Nephron (organoid): ENCODE measurements at regions not wholly inside any gene's neighbourhood (a gene's known extent, or its start where the extent isn't known, plus 50 kb on each side); places are given as distances from the start of the nearest gene placed in this dataset.
"Not testable (repeated sequence)": the region's sequence is repeated elsewhere in the genome, so short reads cannot be mapped to it uniquely, and the experiment has no call there.

Experiments used
- H3K27ac Mint-ChIP-seq, 3 experiments: 2 replicates each; pipeline ENCODE4 v1.8.0; 2020; ENCODE audit warnings: mixed read lengths in 3 of 3, mild to moderate bottlenecking in 2 of 3, moderate library complexity in 1 of 3
- H3K27me3 Mint-ChIP-seq: 2 replicates; pipeline ENCODE4 v1.8.0; 2021; ENCODE audit warnings: low read depth, mild to moderate bottlenecking, moderate library complexity, mixed read lengths
- H3K36me3 Mint-ChIP-seq: 2 replicates; pipeline ENCODE4 v1.8.0; 2020; ENCODE audit warnings: low read depth, mixed read lengths
- H3K4me1 Mint-ChIP-seq: 2 replicates; pipeline ENCODE4 v1.8.0; 2020; ENCODE audit warnings: mixed read lengths
- H3K4me3 Mint-ChIP-seq, 3 experiments: 2 replicates each; pipeline ENCODE4 v1.8.0; 2020; ENCODE audit warnings: mild to moderate bottlenecking in 3 of 3, mixed read lengths in 3 of 3, moderate library complexity in 2 of 3
- H3K9me3 Mint-ChIP-seq: 2 replicates; pipeline ENCODE4 v1.8.0; 2020; ENCODE audit warnings: mixed read lengths
- TF ChIP-seq, protein P1 (sequence below), 3 experiments: fragments of 200-600 bp; sonication (generic); IDR thresholded peaks; one replicate each; pipeline ENCODE4 v1.5.0; 2021; ENCODE audit warnings: antibody characterized with exemption in 3 of 3; ENCODE audit not compliant: unreplicated experiment in 3 of 3

DNA sequence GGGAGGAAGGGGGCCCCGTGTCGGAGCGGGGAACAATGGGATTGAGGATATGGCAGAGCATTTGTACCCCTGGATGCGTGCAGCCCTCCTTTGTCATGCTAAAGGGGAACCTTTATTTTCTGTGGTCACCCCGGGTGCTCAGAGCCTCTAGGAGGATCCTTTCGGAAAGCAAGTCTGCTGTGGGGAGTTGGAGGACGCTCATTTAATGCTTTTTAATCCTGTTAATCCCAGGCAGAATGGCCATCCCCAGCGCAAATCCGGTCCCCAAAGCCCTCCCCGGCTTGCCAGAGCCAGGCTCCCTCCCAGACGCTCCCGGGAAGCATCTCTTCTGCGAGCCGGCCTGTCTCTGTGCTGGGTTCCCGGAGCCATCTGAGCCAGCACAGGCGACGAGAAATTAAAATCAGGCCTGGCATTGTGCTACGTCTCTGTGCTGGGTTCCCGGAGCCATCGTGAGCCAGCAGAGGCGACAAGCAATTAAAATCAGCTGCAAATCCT lies 113.2 kb upstream of the PPP2R3B start:
- Mint-ChIP-seq H3K9me3 (peaks cover 12% of the 10 kb centered on the region), H3K27ac (no peak overlapping the region), H3K4me1 (no peaks in the 10 kb centered on the region), H3K36me3 (no peaks in the 10 kb centered on the region), H3K27me3 (peaks cover 82% of the 10 kb centered on the region), H3K4me3 (peak overlapping the region in 1 of 3 experiments; percentile 20)
- TF ChIP-seq, protein P1, sequence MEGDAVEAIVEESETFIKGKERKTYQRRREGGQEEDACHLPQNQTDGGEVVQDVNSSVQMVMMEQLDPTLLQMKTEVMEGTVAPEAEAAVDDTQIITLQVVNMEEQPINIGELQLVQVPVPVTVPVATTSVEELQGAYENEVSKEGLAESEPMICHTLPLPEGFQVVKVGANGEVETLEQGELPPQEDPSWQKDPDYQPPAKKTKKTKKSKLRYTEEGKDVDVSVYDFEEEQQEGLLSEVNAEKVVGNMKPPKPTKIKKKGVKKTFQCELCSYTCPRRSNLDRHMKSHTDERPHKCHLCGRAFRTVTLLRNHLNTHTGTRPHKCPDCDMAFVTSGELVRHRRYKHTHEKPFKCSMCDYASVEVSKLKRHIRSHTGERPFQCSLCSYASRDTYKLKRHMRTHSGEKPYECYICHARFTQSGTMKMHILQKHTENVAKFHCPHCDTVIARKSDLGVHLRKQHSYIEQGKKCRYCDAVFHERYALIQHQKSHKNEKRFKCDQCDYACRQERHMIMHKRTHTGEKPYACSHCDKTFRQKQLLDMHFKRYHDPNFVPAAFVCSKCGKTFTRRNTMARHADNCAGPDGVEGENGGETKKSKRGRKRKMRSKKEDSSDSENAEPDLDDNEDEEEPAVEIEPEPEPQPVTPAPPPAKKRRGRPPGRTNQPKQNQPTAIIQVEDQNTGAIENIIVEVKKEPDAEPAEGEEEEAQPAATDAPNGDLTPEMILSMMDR (IDR thresholded peaks at IDR 0.05; ENCODE audit: unreplicated experiment in 3 of 3), result no peak

DNA sequence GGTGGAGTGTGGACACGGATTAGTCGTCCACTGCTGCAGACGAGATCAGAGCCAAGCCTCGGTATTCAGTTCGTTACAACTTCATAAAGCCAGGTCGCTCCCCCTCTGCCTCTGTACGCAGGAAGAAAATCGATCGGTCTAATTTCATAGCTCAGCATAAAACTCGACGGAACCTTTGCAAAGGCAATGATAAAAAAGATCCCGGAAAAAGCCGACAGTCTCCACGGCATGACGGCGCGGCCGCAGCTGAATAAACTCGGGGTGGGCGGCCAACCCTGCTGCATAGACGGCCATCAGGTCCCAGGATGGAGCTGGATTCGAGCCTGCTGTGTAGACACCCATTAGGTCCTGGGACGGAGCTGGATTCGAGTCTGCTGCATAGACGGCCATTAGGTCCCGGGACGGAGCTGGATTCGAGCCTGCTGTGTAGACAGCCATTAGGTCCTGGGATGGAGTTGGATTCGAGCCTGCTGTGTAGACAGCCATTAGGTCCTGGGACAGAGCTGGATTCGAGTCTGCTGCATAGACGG lies 113.8 kb upstream of the PPP2R3B start:
- Mint-ChIP-seq H3K36me3 (no peaks in the 10 kb centered on the region), H3K4me1 (no peaks in the 10 kb centered on the region), H3K4me3 (no peak overlapping the region), H3K9me3 (peaks cover 12% of the 10 kb centered on the region), H3K27ac (no peak overlapping the region), H3K27me3 (peaks cover 81% of the 10 kb centered on the region)
- TF ChIP-seq, protein P1 (IDR thresholded peaks at IDR 0.05; ENCODE audit: unreplicated experiment in 3 of 3), result no peak

DNA sequence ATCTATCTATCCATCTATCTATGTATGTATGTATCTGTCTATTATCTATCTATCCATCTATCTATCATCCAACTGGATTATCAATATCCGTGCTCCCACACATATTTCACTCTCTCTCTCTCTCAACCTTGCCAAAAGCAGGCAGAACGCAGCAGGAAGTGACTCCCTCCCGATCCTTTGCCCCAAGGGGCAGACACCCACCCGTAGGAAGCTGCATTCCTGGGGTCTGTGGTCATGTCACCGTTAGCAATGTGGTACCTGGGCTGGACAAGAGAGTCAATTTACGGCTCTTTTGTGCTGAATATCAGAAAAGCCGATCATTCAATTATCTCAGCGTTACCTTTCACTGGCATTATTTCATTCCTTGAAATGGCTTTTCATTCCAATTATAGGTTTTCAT lies 119.6 kb upstream of the PPP2R3B start:
- peaks cover 56% of the 10 kb centered on the region for H3K27me3 Mint-ChIP-seq
- H3K9me3 Mint-ChIP-seq, result peaks cover 22% of the 10 kb centered on the region
- H3K4me1 Mint-ChIP-seq, result no peaks in the 10 kb centered on the region
- no peaks in the 10 kb centered on the region for H3K36me3 Mint-ChIP-seq
- no peak overlapping the region for H3K27ac Mint-ChIP-seq
- H3K4me3 Mint-ChIP-seq, result no peak overlapping the region
- TF ChIP-seq, protein P1 (IDR thresholded peaks at IDR 0.05; ENCODE audit: unreplicated experiment in 3 of 3), result no peak

DNA sequence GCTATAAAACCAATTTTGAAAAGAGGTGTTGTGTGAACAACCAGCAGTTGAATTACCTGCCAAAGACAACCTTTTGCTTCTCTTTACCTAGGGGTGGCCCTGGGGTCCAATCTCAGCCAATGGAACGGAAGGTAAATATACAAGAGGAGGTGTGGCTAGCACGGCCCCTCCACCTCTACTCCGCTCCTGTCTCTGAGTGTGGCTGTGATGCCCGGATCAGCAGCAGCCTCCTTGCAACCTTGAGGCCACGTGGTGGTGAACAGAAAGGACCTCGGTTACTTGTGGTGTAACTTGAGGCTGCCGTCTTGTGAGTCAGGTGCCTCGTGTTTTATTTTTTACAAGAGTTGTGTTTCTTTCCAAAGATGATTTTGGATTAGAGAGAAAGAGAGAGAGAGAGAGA lies 121.5 kb upstream of the PPP2R3B start:
- H3K4me1 Mint-ChIP-seq, result no peaks in the 10 kb centered on the region
- no peak overlapping the region for H3K4me3 Mint-ChIP-seq
- H3K36me3 Mint-ChIP-seq, result no peaks in the 10 kb centered on the region
- peaks cover 40% of the 10 kb centered on the region for H3K27me3 Mint-ChIP-seq
- H3K27ac Mint-ChIP-seq, result no peak overlapping the region
- TF ChIP-seq, protein P1 (IDR thresholded peaks at IDR 0.05; ENCODE audit: unreplicated experiment in 3 of 3), result no peak
- H3K9me3 Mint-ChIP-seq, result peaks cover 12% of the 10 kb centered on the region

DNA sequence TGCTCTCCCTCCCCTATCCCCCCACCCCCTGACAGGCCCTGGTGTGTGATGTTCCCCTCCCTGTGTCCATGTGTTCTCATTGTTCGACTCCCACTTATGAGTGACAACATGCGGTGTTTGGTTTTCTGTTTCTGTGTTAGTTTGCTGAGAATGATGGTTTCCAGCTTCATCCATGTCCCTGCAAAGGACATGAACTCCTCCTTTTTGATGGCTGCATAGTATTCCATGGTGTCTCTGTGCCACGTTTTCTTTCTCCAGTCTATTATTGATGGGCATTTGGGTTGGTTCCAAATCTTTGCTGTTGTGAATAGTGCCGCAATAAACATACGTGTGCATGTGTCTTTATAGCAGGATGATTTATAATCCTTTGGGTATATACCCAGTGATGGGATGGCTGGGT lies 121.8 kb upstream of the SHOX start:
- not testable (repeated sequence) for H3K36me3 Mint-ChIP-seq, H3K27ac Mint-ChIP-seq, H3K4me3 Mint-ChIP-seq, H3K4me1 Mint-ChIP-seq
- H3K27me3 Mint-ChIP-seq, result peaks cover 35% of the 10 kb centered on the region
- peaks cover 12% of the 10 kb centered on the region for H3K9me3 Mint-ChIP-seq

DNA sequence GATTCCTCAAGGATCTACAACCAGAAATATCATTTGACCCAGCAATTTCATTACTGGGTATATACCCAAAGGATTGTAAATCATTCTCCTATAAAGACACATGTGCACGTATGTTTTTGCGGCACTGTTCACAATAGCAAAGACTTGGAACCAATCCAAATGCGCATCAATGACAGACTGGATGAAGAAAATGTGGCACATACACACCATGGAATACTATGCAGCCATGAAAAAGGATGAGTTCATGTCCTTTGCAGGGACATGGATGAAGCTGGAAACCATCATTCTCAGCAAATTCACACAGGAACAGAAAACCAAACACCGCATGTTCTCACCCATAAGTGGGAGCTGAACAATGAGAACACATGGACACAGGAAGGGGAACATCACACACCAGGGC lies 119.5 kb upstream of the SHOX start:
- Mint-ChIP-seq H3K9me3 (peaks cover 12% of the 10 kb centered on the region), H3K27me3 (peaks cover 25% of the 10 kb centered on the region)
- not testable (repeated sequence) for H3K4me1 Mint-ChIP-seq, H3K27ac Mint-ChIP-seq, H3K4me3 Mint-ChIP-seq, H3K36me3 Mint-ChIP-seq

DNA sequence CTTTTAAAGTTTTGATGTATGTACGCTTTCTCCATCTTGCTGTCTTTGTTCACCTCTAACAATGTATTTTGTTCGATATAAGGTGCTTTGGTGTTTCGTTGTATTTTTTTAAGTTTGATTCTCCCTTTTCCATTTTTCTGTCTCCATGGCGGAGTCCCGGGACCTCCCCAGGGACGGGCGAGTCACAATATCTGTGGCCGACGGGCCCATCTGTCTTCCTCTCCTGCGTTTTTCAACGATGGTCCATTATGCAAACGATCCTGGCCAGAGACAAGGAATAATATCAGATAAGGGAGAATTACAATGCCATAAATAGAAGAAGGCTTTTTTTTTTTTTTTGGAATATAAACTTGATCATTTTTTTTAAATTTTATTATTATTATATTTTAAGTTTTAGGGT lies 112.3 kb upstream of the SHOX start:
- Mint-ChIP-seq H3K36me3 (no peaks in the 10 kb centered on the region), H3K4me3 (no peak overlapping the region), H3K27me3 (peaks cover 33% of the 10 kb centered on the region), H3K27ac (no peak overlapping the region), H3K4me1 (no peaks in the 10 kb centered on the region), H3K9me3 (peaks cover 7% of the 10 kb centered on the region)
- TF ChIP-seq, protein P1 (IDR thresholded peaks at IDR 0.05; ENCODE audit: unreplicated experiment in 3 of 3), result no peak
